ENCODE measurements at regions not wholly inside any gene's neighbourhood (a gene's known extent, or its start where the extent isn't known, plus 50 kb on each side); places are given as distances from the start of the nearest gene placed in this dataset.

DNA sequence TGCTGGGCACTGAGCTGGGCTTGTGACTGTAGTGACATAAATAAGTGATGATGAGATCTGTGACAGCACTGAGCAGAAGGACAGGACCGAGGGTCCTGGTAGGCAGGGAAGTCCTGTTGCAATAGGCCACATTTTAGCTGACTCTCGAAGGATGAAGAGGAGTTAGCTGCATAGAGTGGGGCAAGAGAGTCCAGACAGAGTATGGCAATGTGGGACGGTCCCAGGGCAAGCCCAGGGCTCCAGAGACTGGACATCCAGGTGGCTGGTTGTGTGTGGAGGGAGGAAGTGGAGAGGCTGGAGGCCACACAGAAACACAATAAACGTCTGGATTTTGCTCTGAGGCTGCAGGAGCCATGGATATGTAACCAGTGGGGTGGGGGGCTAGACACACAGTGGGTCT is 64.5 kb upstream of the ZNF423 start:
- no peak for DNase-seq (ENCODE audit: low read depth)
- H3K4me3 ChIP-seq (ENCODE audit: low read length) = no peak overlapping the region
- TF ChIP-seq CTCF (conservative IDR thresholded peaks at IDR 0.05; ENCODE audit: low read length) = no peak

DNA sequence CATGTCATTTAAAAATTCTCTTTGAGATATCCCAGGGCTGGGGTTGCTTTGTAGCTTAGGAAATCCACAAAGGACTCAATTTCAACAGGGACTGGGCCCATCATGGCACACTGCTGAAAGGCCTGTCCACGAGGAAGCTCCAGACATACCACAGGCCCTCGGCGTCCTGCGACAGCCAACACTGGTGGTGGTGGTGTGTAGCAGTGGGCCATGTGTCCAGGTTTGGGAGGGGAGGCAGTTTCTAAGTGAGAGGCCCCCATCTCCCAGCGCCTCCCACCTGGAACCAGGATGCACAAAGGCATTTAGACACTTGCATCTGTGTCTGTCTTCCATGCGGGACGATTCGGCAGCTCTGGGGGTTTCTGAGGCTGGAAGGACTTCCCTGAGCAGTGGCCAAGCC is 65.2 kb upstream of the ZNF423 start:
- DNase-seq (ENCODE audit: low read depth) = no peak
- no peak for TF ChIP-seq CTCF (conservative IDR thresholded peaks at IDR 0.05; ENCODE audit: low read length)
- H3K4me3 ChIP-seq (ENCODE audit: low read length) = no peak overlapping the region

GRCh38 chr16:49921791-49922456 is 66.0 kb upstream of the ZNF423 start:
- peak; percentile 18 for DNase-seq (ENCODE audit: low read depth)
- TF ChIP-seq CTCF (conservative IDR thresholded peaks at IDR 0.05; ENCODE audit: low read length) = peak; percentile 54
- H3K4me3 ChIP-seq (ENCODE audit: low read length) = no peak overlapping the region

GRCh38 chr16:49923411-49923810 is 67.5 kb upstream of the ZNF423 start:
- H3K4me3 ChIP-seq (ENCODE audit: low read length) = no peak overlapping the region
- no peak for DNase-seq (ENCODE audit: low read depth)
- TF ChIP-seq CTCF (conservative IDR thresholded peaks at IDR 0.05; ENCODE audit: low read length) = no peak

DNA sequence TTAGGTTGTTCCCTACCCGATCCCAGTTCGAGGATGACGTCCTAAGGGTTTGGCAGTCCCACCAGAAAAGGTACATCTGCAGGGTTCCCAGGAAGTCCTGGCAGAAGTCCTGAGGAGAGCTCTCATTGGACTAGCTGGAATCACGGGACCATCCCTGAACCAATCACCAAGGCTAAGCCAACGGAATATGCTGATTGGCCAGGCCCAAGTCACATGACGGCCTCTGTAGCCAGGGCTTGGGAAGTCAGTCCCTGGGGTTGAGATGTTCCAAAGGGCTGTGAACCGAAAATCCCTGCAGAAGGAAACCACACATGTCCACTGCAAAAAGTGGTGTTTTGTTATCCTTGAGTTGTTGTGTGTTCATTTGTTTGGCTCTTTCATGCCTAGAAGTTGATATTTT is 68.2 kb upstream of the ZNF423 start:
- DNase-seq (ENCODE audit: low read depth) = no peak
- H3K4me3 ChIP-seq (ENCODE audit: low read length) = no peak overlapping the region
- TF ChIP-seq CTCF (conservative IDR thresholded peaks at IDR 0.05; ENCODE audit: low read length) = no peak

DNA sequence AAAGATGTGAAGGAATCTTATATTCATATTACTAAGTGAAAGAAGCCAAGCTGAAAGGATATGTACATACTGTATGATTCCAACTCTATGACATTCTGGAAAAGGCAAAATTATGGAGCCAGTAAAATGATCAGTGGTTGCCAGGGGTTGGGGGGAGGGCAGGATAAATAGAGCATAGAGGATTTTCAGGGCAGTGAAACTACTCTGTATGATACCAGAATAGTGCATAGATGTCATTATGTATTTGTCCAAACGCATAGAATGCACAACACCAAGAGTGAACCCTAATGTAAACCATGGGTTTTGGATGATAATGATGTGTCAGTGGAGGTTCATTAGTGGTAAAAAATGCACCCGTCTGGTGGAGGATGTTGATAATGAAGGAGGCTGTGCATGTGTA is 71.0 kb upstream of the ZNF423 start:
- no peak for DNase-seq (ENCODE audit: low read depth)
- no peak for TF ChIP-seq CTCF (conservative IDR thresholded peaks at IDR 0.05; ENCODE audit: low read length)
- H3K4me3 ChIP-seq (ENCODE audit: low read length) = no peak overlapping the region

DNA sequence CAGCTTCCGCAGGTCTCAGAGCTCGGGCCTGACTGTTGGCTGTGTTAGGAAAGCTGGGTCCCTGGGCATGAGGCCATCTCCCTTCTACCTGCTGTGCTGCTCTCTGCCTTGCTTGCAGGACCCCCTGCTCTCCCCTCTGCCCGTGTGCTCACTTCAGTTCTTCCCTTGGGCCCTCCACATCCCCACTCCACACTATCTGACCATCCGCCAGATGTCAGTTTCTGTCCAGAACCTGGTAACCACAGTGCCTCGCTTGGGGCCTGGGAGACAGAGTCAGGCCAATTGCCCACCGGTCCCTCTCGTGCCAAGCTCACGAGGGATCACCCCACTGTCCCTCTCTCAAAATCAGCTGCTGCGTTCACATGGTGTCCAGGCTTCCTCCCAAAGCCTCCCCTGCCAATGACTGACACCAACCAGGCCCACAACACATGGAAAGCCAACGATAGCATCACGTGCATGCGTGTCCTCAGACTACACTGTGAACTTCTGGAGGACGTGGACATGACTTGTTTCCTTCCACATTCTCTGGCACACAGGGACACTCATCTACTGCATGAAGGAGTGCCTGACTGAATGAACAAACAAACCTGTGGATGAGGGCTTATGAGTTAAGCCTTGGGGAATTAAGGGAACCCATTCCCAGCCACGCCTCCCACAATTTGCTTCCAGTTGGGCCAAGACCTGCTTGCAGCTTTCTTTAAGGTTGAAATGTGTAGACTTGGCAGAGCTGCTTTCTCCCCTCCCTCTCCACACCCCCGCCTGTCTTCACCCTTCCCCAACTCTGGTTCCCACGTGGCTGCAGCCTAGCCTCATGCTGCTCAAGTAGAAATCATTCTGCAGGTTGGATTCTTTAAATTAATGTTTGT is 72.5 kb upstream of the ZNF423 start:
- H3K4me3 ChIP-seq (ENCODE audit: low read length) = no peak overlapping the region
- DNase-seq (ENCODE audit: low read depth) = no peak
- no peak for TF ChIP-seq CTCF (conservative IDR thresholded peaks at IDR 0.05; ENCODE audit: low read length)

All from AG10803 (cell line).